Ovary (tissue), 7 donors: ENCODE measurements at regions not wholly inside any gene's neighbourhood (a gene's known extent, or its start where the extent isn't known, plus 50 kb on each side); places are given as distances from the start of the nearest gene placed in this dataset.

Experiments
- DNase-seq, 5 donors: peaks; one replicate each; pipeline ENCODE4 v3.0.0-alpha.2; 2019 to 2020
- H3K27ac ChIP-seq, 2 donors: fragments of 200-600 bp; one replicate each; pipeline versions ENCODE4 v1.5.1 to v1.8.0; 2019 to 2022
- H3K27me3 ChIP-seq: fragments of 200-600 bp; one replicate; pipeline ENCODE4 v1.8.0; 2022
- H3K36me3 ChIP-seq: fragments of 200-600 bp; sonication (generic); one replicate; pipeline ENCODE4 v1.5.1; 2019
- H3K4me1 ChIP-seq: one replicate; pipeline ENCODE4 v1.8.1; 2013; ENCODE audit warnings: mild to moderate bottlenecking, moderate library complexity; ENCODE audit not compliant: insufficient read depth
- H3K4me3 ChIP-seq: fragments of 200-600 bp; sonication (generic); one replicate; pipeline ENCODE4 v1.5.1; 2017
- H3K9me3 ChIP-seq, 2 donors: fragments of 200-600 bp in 1 of 2; sonication (generic) in 1 of 2; one replicate each; pipeline versions ENCODE4 v1.5.1 to v1.8.1; 2013 to 2019; ENCODE audit warnings: mild to moderate bottlenecking in 1 of 2, moderate library complexity in 1 of 2
- EP300 ChIP-seq: sonication (generic); formaldehyde crosslinking; IDR thresholded peaks from one replicate; pipeline ENCODE4 v1.6.1; 2017; ENCODE audit warnings: antibody characterized with exemption
- POLR2A ChIP-seq: fragments of 450-650 bp; IDR thresholded peaks from one replicate; pipeline ENCODE4 v1.6.1; 2017; ENCODE audit warnings: antibody characterized with exemption, mild to moderate bottlenecking, moderate library complexity
- WGBS, 3 donors: extraction: QIAGEN DNeasy Blood & Tissue Kit in 1 of 3; methylation state at CpG; one replicate each; pipeline versions ENCODE4 v1.1.5 to v1.1.7; 2013 to 2017; 5-methylcytosine and 5-hydroxymethylcytosine counted together
- intact Hi-C, 4 donors: fragments of 100-400 bp; cut with DNase I; formaldehyde crosslinking; loops; one replicate each; pipeline versions ENCODE4 v1.11.0 to v1.15.1; 2022 to 2023
- TF ChIP-seq, protein P1 (sequence below), 3 donors: fragments of 450-650 bp in 2 of 3; fragments of 200-600 bp in 1 of 3; IDR thresholded peaks; one replicate each; pipeline versions ENCODE4 v1.5.1 to v1.8.0; 2016 to 2022; ENCODE audit warnings: antibody characterized with exemption in 3 of 3, mild to moderate bottlenecking in 1 of 3
- donor health status: DM: no; HTN: no; CAD: no; lungs with moderate emphysema.
- donor health status: DM: no; HTN: no; CAD: no.
- donor health status: Bipolar disorder and iron deficiency.
- donor health status: DM: no; HTN: no; CAD: no.
- donor health status: DM: yes; HTN: yes; CAD: no.

DNA sequence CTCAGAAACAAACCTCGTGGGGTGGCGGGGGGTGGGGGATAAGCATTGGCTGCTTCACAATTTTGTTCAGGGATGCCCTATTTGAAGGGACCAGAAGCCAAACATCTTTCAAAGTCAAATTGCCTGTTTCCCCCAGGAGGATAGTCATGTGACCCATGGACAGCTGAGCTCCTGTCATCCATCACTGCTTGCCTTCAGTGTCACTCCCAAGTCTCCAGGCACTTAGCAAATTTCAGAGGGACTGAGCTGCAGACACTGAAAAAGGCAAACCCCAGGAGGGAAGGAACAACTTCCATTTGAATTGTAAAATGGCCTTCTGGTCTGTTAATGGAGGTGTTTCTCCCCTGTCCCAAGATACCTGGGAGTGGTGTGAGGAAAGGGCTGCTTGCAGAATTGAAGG lies 73.4 kb downstream of the FRMPD3 start:
- no peak for DNase-seq
- TF ChIP-seq, protein P1, sequence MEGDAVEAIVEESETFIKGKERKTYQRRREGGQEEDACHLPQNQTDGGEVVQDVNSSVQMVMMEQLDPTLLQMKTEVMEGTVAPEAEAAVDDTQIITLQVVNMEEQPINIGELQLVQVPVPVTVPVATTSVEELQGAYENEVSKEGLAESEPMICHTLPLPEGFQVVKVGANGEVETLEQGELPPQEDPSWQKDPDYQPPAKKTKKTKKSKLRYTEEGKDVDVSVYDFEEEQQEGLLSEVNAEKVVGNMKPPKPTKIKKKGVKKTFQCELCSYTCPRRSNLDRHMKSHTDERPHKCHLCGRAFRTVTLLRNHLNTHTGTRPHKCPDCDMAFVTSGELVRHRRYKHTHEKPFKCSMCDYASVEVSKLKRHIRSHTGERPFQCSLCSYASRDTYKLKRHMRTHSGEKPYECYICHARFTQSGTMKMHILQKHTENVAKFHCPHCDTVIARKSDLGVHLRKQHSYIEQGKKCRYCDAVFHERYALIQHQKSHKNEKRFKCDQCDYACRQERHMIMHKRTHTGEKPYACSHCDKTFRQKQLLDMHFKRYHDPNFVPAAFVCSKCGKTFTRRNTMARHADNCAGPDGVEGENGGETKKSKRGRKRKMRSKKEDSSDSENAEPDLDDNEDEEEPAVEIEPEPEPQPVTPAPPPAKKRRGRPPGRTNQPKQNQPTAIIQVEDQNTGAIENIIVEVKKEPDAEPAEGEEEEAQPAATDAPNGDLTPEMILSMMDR (IDR thresholded peaks at IDR 0.05) = no peak
- TF ChIP-seq POLR2A (no peak), EP300 (no peak)
- WGBS, 3 donors = 61 to 81% (median 65%) methylated on average over 2 of the region's 2 CpGs
- H3K27ac ChIP-seq = no peak overlapping the region
- no peak overlapping the region for H3K4me3 ChIP-seq
- no peaks in the 10 kb centered on the region for H3K27me3 ChIP-seq
- H3K36me3 ChIP-seq = no peaks in the 10 kb centered on the region
- intact Hi-C loops = no loop called here
- no peaks in the 10 kb centered on the region for H3K4me1 ChIP-seq
- H3K9me3 ChIP-seq = no peaks in the 10 kb centered on the region

DNA sequence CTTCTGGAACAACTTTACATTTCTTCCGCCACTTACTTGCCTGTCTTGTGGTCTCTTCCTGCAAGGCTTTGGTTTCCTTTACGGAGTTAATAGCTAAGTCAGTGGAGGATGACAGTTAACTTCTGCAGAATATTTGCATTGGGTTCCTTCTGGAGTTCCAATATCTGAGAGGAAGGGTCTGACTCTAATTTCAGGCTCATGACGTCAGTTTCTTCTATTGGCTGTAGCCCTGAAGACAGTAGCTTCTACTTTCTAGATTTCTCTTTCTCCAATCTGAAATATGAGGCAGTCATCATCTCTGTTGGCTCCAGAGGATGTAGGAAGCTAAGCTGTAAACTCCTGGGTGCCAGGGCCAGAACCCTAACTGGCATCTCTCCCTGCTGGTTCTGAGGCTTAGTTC lies 76.7 kb downstream of the FRMPD3 start:
- Histone ChIP-seq H3K27ac (no peak overlapping the region), H3K4me3 (no peak overlapping the region), H3K36me3 (no peaks in the 10 kb centered on the region), H3K27me3 (no peaks in the 10 kb centered on the region), H3K4me1 (no peaks in the 10 kb centered on the region), H3K9me3 (no peaks in the 10 kb centered on the region)
- intact Hi-C loops = no loop called here
- DNase-seq = no peak
- WGBS, 3 donors = 76 to 81% (median 81%) methylated on average over 3 of the region's 3 CpGs
- TF ChIP-seq EP300 (no peak), POLR2A (no peak)
- TF ChIP-seq, protein P1 (IDR thresholded peaks at IDR 0.05) = no peak

DNA sequence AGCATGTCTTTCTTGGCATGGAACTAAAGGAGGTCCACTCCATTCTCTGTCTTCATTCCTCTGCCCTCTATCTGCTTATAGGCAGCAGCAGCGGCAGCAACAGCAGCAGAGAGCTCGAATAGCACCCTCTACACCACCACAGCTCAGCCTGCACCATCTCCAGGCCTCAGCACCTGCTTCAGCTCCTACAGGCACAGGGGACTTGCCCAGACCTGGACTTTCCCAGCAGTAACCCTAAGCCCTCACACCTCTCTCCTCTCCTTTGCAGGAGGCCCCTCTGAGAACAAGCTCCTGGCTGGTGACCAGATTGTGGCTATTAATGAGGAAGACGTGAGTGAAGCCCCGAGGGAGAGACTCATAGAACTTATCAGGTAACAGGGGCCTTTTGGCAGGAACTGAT lies 80.7 kb downstream of the FRMPD3 start:
- no peaks in the 10 kb centered on the region for H3K9me3 ChIP-seq
- no peak for DNase-seq
- H3K4me3 ChIP-seq = no peak overlapping the region
- 60 to 72% (median 69%) methylated on average over 4 of the region's 4 CpGs for WGBS, 3 donors
- no peaks in the 10 kb centered on the region for H3K4me1 ChIP-seq
- H3K27ac ChIP-seq = no peak overlapping the region
- H3K36me3 ChIP-seq = no peaks in the 10 kb centered on the region
- TF ChIP-seq POLR2A (no peak), EP300 (no peak)
- TF ChIP-seq, protein P1 (IDR thresholded peaks at IDR 0.05) = no peak
- intact Hi-C loops = no loop called here
- no peaks in the 10 kb centered on the region for H3K27me3 ChIP-seq

GRCh38 chrX:107537815-107538214 lies 88.4 kb downstream of the FRMPD3 start:
- Histone ChIP-seq H3K27me3 (no peaks in the 10 kb centered on the region), H3K4me1 (no peaks in the 10 kb centered on the region), H3K36me3 (no peaks in the 10 kb centered on the region), H3K27ac (no peak overlapping the region), H3K4me3 (no peak overlapping the region), H3K9me3 (no peaks in the 10 kb centered on the region)
- no peak for DNase-seq
- TF ChIP-seq POLR2A = no peak
- TF ChIP-seq, protein P1 (IDR thresholded peaks at IDR 0.05) = no peak
- TF ChIP-seq EP300 = no peak
- intact Hi-C loops = no loop called here
- 40 to 49% (median 41%) methylated on average over 6 of the region's 6 CpGs for WGBS, 3 donors

DNA sequence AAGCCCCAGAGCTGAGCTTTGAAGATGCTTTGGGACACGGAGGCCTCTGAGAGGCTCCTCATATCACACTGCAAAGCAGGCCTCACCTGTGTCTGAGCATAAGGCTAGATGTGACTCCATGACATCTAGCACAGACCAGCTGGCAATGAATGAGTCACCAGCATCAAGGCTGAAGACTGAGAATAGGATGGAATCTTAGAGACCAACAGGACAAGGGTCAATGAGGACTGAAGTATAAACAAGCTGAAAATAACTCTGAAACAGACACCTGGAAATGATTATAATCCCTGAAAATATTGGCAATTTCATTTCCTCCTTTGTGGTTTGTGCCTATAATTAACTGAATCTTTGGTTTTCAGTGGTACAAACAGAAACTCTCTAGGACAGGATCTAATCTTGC lies 87.1 kb upstream of the PRPS1 start:
- no peak overlapping the region for H3K27ac ChIP-seq

More for the DNA sequence above, 87.1 kb upstream of the PRPS1 start:
- H3K4me1 ChIP-seq = no peaks in the 10 kb centered on the region
- TF ChIP-seq POLR2A (no peak), EP300 (no peak)
- TF ChIP-seq, protein P1 (IDR thresholded peaks at IDR 0.05) = no peak
- H3K4me3 ChIP-seq = no peak overlapping the region
- no peaks in the 10 kb centered on the region for H3K36me3 ChIP-seq
- no peaks in the 10 kb centered on the region for H3K9me3 ChIP-seq
- intact Hi-C loops = no loop called here
- 60 to 71% (median 67%) methylated on average over 1 of the region's 1 CpG for WGBS, 3 donors
- no peak for DNase-seq
- no peaks in the 10 kb centered on the region for H3K27me3 ChIP-seq
